Liver (tissue), 3 donors: ENCODE measurements at regions not wholly inside any gene's neighbourhood (a gene's known extent, or its start where the extent isn't known, plus 50 kb on each side); places are given as distances from the start of the nearest gene placed in this dataset.

ENCODE experiments used
- ATF3 ChIP-seq: IDR thresholded peaks from 2 replicates; pipeline ENCODE4 v1.6.1; 2016; ENCODE audit warnings: antibody characterized with exemption
- CTCF ChIP-seq: fragments of 150-350 bp; IDR thresholded peaks from 2 replicates; pipeline ENCODE4 v1.5.1; 2017; ENCODE audit warnings: improper control_type of control experiment, low read depth, low read length; ENCODE audit not compliant: missing input control
- EGR1 ChIP-seq, 2 donors: IDR thresholded peaks; 2 replicates each; pipeline ENCODE4 v1.6.1; 2016 to 2018; ENCODE audit warnings: antibody characterized with exemption in 2 of 2, low read depth in 2 of 2
- FOXA1 ChIP-seq: IDR thresholded peaks from 2 replicates; pipeline ENCODE4 v1.6.1; 2016; ENCODE audit warnings: antibody characterized with exemption
- HNF4A ChIP-seq, 2 donors: conservative IDR thresholded peaks; 2 replicates each; pipeline ENCODE4 v1.6.1; 2016; ENCODE audit warnings: antibody characterized with exemption in 2 of 2, mild to moderate bottlenecking in 2 of 2
- HNF4G ChIP-seq: IDR thresholded peaks from 2 replicates; pipeline ENCODE4 v1.6.1; 2016; ENCODE audit warnings: antibody characterized with exemption
- MAX ChIP-seq: IDR thresholded peaks from 2 replicates; pipeline ENCODE4 v1.6.1; 2016; ENCODE audit warnings: antibody characterized with exemption
- RAD21 ChIP-seq, 2 donors: IDR thresholded peaks; 2 replicates each; pipeline ENCODE4 v1.6.1; 2016; ENCODE audit warnings: antibody characterized with exemption in 2 of 2, mild to moderate bottlenecking in 2 of 2
- REST ChIP-seq: IDR thresholded peaks from 2 replicates; pipeline ENCODE4 v1.6.1; 2016; ENCODE audit warnings: antibody characterized with exemption, mild to moderate bottlenecking
- RXRA ChIP-seq, 2 donors: IDR thresholded peaks; 2 replicates each; pipeline ENCODE4 v1.6.1; 2017 to 2018; ENCODE audit warnings: antibody characterized with exemption in 2 of 2, mild to moderate bottlenecking in 1 of 2
- SP1 ChIP-seq: IDR thresholded peaks from 2 replicates; pipeline ENCODE4 v1.6.1; 2018; ENCODE audit warnings: antibody characterized with exemption, mild to moderate bottlenecking
- TAF1 ChIP-seq: conservative IDR thresholded peaks from 2 replicates; pipeline ENCODE4 v1.6.1; 2016; ENCODE audit warnings: antibody characterized with exemption, mild to moderate bottlenecking
- YY1 ChIP-seq: IDR thresholded peaks from 2 replicates; pipeline ENCODE4 v1.6.1; 2016; ENCODE audit warnings: antibody characterized with exemption, mild to moderate bottlenecking
- ZBTB33 ChIP-seq: IDR thresholded peaks from 2 replicates; pipeline ENCODE4 v1.6.1; 2016; ENCODE audit warnings: antibody characterized with exemption
- donor health status: healthy.
- donor health status: healthy.

- TF ChIP-seq CTCF: no peak
- no peak for TF ChIP-seq HNF4A (conservative IDR thresholded peaks at IDR 0.05)
- no peak for TF ChIP-seq REST
- no peak for TF ChIP-seq YY1
- TF ChIP-seq HNF4G: no peak
- no peak for TF ChIP-seq EGR1 (IDR thresholded peaks at IDR 0.05; ENCODE audit: low read depth in 2 of 2)
- no peak for TF ChIP-seq RAD21 (IDR thresholded peaks at IDR 0.05)
- no peak for TF ChIP-seq FOXA1
- no peak for TF ChIP-seq MAX
- no peak for TF ChIP-seq SP1
- no peak for TF ChIP-seq TAF1
- no peak for TF ChIP-seq ZBTB33
- no peak for TF ChIP-seq ATF3
- TF ChIP-seq RXRA (IDR thresholded peaks at IDR 0.05): no peak
Measured at GRCh38 chr12:127987199-127987901, 279.6 kb upstream of the TMEM132C start.
